ENCODE measurements at regions not wholly inside any gene's neighbourhood (a gene's known extent, or its start where the extent isn't known, plus 50 kb on each side); places are given as distances from the start of the nearest gene placed in this dataset.

DNA sequence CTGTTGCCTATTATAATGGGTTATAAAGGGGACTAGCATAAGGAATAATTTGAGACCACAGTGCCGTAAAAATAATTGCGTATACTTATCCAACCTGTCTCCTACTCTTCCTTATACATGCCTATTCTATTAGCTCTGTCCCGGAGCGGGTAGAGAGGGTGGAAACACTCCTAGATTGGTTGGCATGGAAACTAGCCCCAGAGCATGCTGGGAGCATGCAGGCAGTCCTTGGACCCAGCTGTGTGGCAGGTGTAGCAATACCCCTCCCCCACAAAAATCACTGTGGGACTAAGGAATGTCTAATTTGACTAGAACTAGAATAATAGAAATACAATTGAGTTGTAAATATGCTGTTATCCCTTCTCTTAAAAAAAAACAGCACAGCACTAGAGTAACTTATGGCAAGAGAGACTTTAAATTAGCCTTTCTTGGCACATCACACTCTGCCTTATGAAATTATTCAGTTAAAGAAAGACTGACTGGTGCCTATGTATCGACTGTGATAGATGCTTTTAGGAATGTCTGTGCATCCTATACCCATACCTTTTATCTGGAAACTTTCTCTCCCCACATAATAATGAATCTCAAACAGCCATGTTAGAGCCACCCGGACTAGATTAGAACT lies 244.0 kb upstream of the DAAM1 start:
- H3K23ac ChIP-seq (ENCODE audit: insufficient read length), result no peak overlapping the region
- CTCF ChIA-PET (ENCODE audit: partially characterized antibody), result no interaction called here
- 88% methylated on average over 6 of the region's 6 CpGs; no CpG with 5 or more reads in 1 of the 2 experiments for WGBS, 2 experiments (ENCODE audit: extremely low coverage in 1 of 2, insufficient coverage in 1 of 2, insufficient read length in 1 of 2, insufficient replicate concordance in 2 of 2, low coverage in 1 of 2, low lambda C conversion rate in 2 of 2, missing lambda C conversion rate in 1 of 2)
- H3K23me2 ChIP-seq (ENCODE audit: low read depth, low read length), result no peaks in the 10 kb centered on the region
- no peak overlapping the region for H2AK5ac ChIP-seq (ENCODE audit: low read depth, low read length)
- no peak overlapping the region for H3K27ac ChIP-seq (ENCODE audit: low read depth, low read length)
- no peak overlapping the region for H3K56ac ChIP-seq (replicated peaks; ENCODE audit: insufficient read length, low read depth, low read length)
- peaks cover 0 to 5% (median 0%) of the 10 kb centered on the region in 4 experiments; a peak in 2 of 7 replicates for H3K4me1 ChIP-seq (replicated peaks in 1 of 4; ENCODE audit: control insufficient read depth in 3 of 4, insufficient read depth in 4 of 4, low read length in 3 of 4)
- no peak overlapping the region for H3K4me2 ChIP-seq (ENCODE audit: insufficient read depth in 1 of 2, low read depth in 2 of 2, low read length in 2 of 2)
- H3K4ac ChIP-seq (replicated peaks; ENCODE audit: insufficient read length, low read depth, low read length), result no peak overlapping the region
- no peaks in the 10 kb centered on the region for H3K9me3 ChIP-seq (ENCODE audit: insufficient read depth in 2 of 2, low read depth in 1 of 2, low read length in 1 of 2)
- no peak overlapping the region for H3K14ac ChIP-seq (ENCODE audit: insufficient read length)
- H3K36me3 ChIP-seq (ENCODE audit: control insufficient read depth in 2 of 4, insufficient read depth in 4 of 4, low read length in 3 of 4), result no peaks in the 10 kb centered on the region
- H3K4me3 ChIP-seq (ENCODE audit: extremely low read depth in 1 of 4, insufficient read depth in 2 of 4, low read depth in 3 of 4, low read length in 4 of 4), result no peak overlapping the region
- H4K91ac ChIP-seq (replicated peaks; ENCODE audit: insufficient read length, low read length), result no peak overlapping the region
- no peak overlapping the region for H4K8ac ChIP-seq (ENCODE audit: extremely low read depth, insufficient read depth, low read length)
- no peak overlapping the region for H4K5ac ChIP-seq (ENCODE audit: insufficient read length, low read depth, low read length)
- DNase-seq (ENCODE audit: low read depth in 1 of 2, low spot score in 2 of 2), result no peak
- POLR2A ChIA-PET (ENCODE audit: partially characterized antibody), result interaction anchor here (1.1 to 1.3 kb wide), 2 partner anchors 12 to 26 kb away, joined by 3 read pairs; no protein-coding TSS in a partner anchor
- H2AFZ ChIP-seq (ENCODE audit: low read length), result no peak overlapping the region
- no peaks in the 10 kb centered on the region for H4K20me1 ChIP-seq (replicated peaks in 1 of 2; ENCODE audit: control insufficient read depth in 1 of 2, insufficient read depth in 2 of 2, low read length in 2 of 2)
- H2BK5ac ChIP-seq (ENCODE audit: low read depth, low read length), result no peak overlapping the region
- H3K9ac ChIP-seq (replicated peaks in 1 of 4; ENCODE audit: extremely low read depth in 1 of 4, low read depth in 3 of 4, low read length in 3 of 4), result no peak overlapping the region
- H2BK15ac ChIP-seq (ENCODE audit: low read length), result no peak overlapping the region
- H3K27me3 ChIP-seq (replicated peaks in 1 of 4; ENCODE audit: control insufficient read depth in 3 of 4, extremely low read depth in 1 of 4, insufficient read depth in 3 of 4, low read length in 3 of 4), result no peaks in the 10 kb centered on the region
- H3K79me2 ChIP-seq (ENCODE audit: control insufficient read depth in 1 of 2, insufficient read depth in 2 of 2, low read length in 2 of 2), result no peaks in the 10 kb centered on the region
- no peak overlapping the region for H3K18ac ChIP-seq (ENCODE audit: extremely low read depth, low read length)
- no peak overlapping the region for H2BK120ac ChIP-seq (replicated peaks; ENCODE audit: low read depth, low read length)
- H3K79me1 ChIP-seq (ENCODE audit: low read depth, low read length), result no peaks in the 10 kb centered on the region
- peak; percentile 45 for FAIRE-seq
- no peak overlapping the region for H2BK12ac ChIP-seq (ENCODE audit: low read depth, low read length)
- H2BK20ac ChIP-seq (ENCODE audit: low read length), result no peak overlapping the region
- TF ChIP-seq HDAC2 (IDR thresholded peaks at IDR 0.05; ENCODE audit: borderline replicate concordance in 1 of 2, low read depth in 2 of 2, low read length in 2 of 2), result no peak
- TF ChIP-seq HDAC6 (IDR thresholded peaks at IDR 0.05; ENCODE audit: low read depth, low read length), result no peak
- TF ChIP-seq, protein P1, sequence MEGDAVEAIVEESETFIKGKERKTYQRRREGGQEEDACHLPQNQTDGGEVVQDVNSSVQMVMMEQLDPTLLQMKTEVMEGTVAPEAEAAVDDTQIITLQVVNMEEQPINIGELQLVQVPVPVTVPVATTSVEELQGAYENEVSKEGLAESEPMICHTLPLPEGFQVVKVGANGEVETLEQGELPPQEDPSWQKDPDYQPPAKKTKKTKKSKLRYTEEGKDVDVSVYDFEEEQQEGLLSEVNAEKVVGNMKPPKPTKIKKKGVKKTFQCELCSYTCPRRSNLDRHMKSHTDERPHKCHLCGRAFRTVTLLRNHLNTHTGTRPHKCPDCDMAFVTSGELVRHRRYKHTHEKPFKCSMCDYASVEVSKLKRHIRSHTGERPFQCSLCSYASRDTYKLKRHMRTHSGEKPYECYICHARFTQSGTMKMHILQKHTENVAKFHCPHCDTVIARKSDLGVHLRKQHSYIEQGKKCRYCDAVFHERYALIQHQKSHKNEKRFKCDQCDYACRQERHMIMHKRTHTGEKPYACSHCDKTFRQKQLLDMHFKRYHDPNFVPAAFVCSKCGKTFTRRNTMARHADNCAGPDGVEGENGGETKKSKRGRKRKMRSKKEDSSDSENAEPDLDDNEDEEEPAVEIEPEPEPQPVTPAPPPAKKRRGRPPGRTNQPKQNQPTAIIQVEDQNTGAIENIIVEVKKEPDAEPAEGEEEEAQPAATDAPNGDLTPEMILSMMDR (IDR thresholded peaks at IDR 0.05; ENCODE audit: control extremely low read depth in 1 of 3, insufficient read depth in 1 of 3, low read depth in 1 of 3, low read length in 3 of 3), result no peak
- TF ChIP-seq CBX8 (IDR thresholded peaks at IDR 0.05; ENCODE audit: borderline replicate concordance, low read depth, low read length), result no peak
- TF ChIP-seq MAX (IDR thresholded peaks at IDR 0.05), result peak; percentile 35; the same call in 1 of the 2 replicates
- no peak for TF ChIP-seq SP4 (IDR thresholded peaks at IDR 0.05; ENCODE audit: low read length)
- no peak for TF ChIP-seq RAD21 (IDR thresholded peaks at IDR 0.05 in 1 of 2, conservative IDR thresholded peaks at IDR 0.05 in 1 of 2; ENCODE audit: low read depth in 2 of 2, low read length in 2 of 2)
- no peak for TF ChIP-seq JUND (IDR thresholded peaks at IDR 0.05; ENCODE audit: low read length)
- TF ChIP-seq, protein P2, sequence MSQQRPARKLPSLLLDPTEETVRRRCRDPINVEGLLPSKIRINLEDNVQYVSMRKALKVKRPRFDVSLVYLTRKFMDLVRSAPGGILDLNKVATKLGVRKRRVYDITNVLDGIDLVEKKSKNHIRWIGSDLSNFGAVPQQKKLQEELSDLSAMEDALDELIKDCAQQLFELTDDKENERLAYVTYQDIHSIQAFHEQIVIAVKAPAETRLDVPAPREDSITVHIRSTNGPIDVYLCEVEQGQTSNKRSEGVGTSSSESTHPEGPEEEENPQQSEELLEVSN (IDR thresholded peaks at IDR 0.05), result no peak
